ENCODE measurements at regions not wholly inside any gene's neighbourhood (a gene's known extent, or its start where the extent isn't known, plus 50 kb on each side); places are given as distances from the start of the nearest gene placed in this dataset.
"Not testable (repeated sequence)": the region's sequence is repeated elsewhere in the genome, so short reads cannot be mapped to it uniquely, and the experiment has no call there.

DNA sequence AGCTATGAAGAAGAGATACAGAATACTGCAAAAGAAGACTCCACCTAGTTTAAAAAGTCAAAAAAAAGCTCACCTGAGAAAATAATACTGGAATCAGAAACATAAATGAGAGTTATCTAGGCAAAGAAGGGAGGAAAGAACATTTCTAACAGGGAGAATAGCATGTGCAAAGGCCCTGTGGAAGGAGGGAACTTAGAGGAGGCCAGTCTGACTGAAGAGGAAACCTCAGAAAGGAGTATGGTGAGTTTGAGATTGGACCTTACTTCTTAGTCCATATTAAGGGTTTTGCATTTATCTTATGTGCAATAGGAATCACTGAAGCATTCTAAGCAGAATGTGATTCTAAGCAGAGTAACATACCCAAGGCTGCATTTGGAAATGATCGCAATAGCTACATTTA, 193.2 kb downstream of the LNPK start:
- H3K9me3 Mint-ChIP-seq = no peaks in the 10 kb centered on the region
- H3K4me1 Mint-ChIP-seq = no peaks in the 10 kb centered on the region
- no peak overlapping the region for H3K27ac Mint-ChIP-seq
- DNase-seq (no peak), ATAC-seq (no peak)
- H3K4me3 Mint-ChIP-seq = no peak overlapping the region
- peaks cover 6% of the 10 kb centered on the region for H3K27me3 Mint-ChIP-seq
- H3K36me3 Mint-ChIP-seq (ENCODE audit: low read depth) = no peaks in the 10 kb centered on the region

DNA sequence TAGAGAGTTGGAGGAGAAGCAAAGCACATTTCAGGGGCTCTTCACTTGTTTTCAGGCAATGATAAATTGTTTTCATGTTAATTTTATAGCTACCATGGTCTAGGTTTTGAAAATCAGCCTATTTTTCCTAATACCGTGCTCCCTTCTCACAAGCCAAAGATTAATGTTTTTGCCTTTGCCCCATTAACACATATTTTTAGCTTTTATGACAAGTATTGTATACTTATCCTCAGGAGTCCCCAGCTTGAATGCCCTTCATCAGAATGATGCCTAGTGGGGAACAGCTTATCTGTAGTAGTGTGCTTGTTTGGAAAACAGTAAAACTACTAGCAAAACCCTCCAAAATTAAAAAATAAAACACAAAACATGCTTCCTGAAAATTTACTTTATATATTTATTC, 194.0 kb downstream of the LNPK start:
- DNase-seq (no peak), ATAC-seq (no peak)
- no peaks in the 10 kb centered on the region for H3K4me1 Mint-ChIP-seq
- peaks cover 6% of the 10 kb centered on the region for H3K27me3 Mint-ChIP-seq
- no peak overlapping the region for H3K27ac Mint-ChIP-seq
- no peaks in the 10 kb centered on the region for H3K36me3 Mint-ChIP-seq (ENCODE audit: low read depth)
- H3K4me3 Mint-ChIP-seq = no peak overlapping the region
- no peaks in the 10 kb centered on the region for H3K9me3 Mint-ChIP-seq

DNA sequence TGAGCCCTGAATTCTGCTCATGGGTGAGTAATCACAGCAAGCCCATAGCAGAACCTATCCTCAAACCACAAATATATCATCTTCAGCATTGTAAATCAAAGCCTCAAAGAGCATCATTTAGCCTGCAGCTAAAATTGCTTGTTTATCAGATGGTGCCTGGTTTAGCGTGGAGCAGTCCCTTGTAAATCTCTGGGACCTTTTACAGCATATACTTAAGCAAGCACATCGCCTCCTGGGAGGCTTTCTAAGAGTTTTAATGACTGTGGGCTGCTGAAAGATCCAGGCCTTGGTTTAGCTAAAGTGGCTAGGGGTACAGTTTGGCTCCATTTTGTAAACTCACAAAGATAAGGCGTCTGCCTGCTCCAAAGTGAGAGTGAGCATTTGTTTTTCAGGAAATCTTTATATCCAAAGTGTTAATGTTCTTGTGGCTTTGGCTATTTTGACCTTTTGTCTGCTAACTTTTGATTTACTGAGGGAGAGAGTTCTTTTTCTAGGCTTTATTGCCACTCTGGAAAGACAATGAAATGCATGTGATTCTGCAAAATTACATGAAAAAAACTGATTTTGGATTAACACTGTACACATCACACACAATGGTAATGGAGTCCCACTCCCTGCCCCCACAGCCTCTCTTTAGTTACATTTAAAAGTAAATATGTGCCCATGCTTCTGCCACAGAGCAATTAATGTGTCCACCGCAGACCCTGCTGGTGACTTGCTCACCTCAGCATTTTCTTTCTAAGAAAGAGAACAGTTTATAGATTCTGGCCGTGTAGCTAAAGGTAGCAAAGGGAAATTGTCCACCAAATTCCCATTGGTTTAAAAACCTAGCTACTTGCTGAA, 194.8 kb downstream of the LNPK start:
- Mint-ChIP-seq H3K9me3 (no peaks in the 10 kb centered on the region), H3K27ac (no peak overlapping the region), H3K36me3 (ENCODE audit: low read depth) (no peaks in the 10 kb centered on the region), H3K27me3 (peaks cover 6% of the 10 kb centered on the region), H3K4me3 (no peak overlapping the region), H3K4me1 (no peaks in the 10 kb centered on the region)
- DNase-seq = no peak
- no peak for ATAC-seq

DNA sequence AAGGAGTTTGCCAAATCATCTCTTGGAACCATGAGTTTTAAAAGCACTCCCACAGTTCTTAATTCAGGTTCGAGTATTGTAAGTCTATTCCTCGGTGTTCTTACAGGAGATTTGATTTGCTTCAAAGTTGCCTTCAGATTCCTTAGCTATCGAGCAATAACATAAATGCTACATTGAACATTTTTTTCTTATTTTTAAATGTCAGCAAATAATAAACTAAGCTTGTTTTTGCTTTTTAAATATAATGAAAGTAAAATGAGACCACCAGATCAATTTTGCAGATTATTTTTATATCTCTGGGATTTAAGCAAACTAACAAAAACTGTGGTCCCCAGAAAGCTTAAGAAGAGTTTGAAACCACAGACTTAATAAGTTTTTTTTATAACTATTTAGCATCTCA, 195.5 kb downstream of the LNPK start:
- Mint-ChIP-seq H3K27me3 (peaks cover 6% of the 10 kb centered on the region), H3K27ac (no peak overlapping the region)
- no peak for ATAC-seq

DNA sequence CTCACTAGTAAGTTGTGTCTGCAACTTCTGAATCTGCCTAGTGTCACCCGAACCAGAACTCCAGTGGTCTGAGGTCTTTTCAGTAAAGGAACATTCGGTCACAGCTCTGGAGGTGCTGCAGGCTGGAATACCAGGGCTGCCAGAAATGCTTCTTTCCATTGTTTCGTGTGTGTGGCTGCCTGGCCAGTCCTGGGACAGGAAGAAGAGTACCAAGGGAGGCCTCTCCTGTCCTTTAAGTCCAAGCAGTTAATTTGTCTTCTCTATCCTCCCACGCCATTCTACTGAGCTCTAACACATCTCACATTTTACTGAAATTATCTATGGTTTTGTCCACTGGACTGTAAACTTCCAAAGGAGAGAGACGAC, 196.0 kb downstream of the LNPK start:
- Mint-ChIP-seq H3K27me3 (peaks cover 6% of the 10 kb centered on the region), H3K27ac (no peak overlapping the region), H3K4me3 (no peak overlapping the region), H3K36me3 (ENCODE audit: low read depth) (no peaks in the 10 kb centered on the region), H3K9me3 (no peaks in the 10 kb centered on the region), H3K4me1 (no peaks in the 10 kb centered on the region)
- DNase-seq (no peak), ATAC-seq (no peak)

More for the DNA sequence above, 195.5 kb downstream of the LNPK start:
- H3K36me3 Mint-ChIP-seq (ENCODE audit: low read depth) = no peaks in the 10 kb centered on the region
- H3K9me3 Mint-ChIP-seq = no peaks in the 10 kb centered on the region
- no peak overlapping the region for H3K4me3 Mint-ChIP-seq
- DNase-seq = no peak
- no peaks in the 10 kb centered on the region for H3K4me1 Mint-ChIP-seq

DNA sequence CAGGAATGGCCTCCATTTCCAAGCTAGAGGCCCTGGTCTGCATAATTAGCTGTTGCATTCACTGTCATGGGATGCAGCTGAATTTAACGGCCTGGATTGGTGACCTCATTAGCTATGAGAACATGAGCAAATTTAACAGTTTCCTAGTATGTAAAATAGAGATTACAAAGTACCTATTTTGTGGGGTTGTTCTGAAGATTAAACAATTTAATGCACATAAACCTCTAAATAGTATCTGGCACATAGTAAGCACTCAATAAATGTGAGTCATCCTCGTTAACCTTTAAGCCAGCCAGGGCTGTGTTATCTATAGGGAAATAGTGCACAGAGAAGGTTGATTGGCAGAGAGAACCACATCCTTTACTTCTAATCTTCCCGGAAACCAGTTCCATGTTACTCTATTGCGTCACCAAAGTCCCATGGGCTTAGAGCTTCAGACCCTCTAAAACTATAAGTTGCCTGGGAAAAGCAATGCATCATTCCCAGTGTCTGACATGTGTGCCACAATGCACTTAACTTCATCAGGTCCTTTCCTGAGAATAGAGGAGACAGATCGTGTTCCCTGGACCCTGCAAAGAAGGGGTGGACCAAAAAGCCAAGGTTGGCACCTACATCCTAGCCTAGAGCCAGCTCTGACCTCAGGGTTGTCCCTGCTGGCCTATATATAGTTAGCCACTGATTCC, 196.5 kb downstream of the LNPK start:
- Mint-ChIP-seq H3K4me1 (no peaks in the 10 kb centered on the region), H3K4me3 (no peak overlapping the region), H3K36me3 (ENCODE audit: low read depth) (no peaks in the 10 kb centered on the region), H3K9me3 (no peaks in the 10 kb centered on the region), H3K27ac (no peak overlapping the region), H3K27me3 (peaks cover 6% of the 10 kb centered on the region)
- no peak for DNase-seq
- no peak for ATAC-seq

DNA sequence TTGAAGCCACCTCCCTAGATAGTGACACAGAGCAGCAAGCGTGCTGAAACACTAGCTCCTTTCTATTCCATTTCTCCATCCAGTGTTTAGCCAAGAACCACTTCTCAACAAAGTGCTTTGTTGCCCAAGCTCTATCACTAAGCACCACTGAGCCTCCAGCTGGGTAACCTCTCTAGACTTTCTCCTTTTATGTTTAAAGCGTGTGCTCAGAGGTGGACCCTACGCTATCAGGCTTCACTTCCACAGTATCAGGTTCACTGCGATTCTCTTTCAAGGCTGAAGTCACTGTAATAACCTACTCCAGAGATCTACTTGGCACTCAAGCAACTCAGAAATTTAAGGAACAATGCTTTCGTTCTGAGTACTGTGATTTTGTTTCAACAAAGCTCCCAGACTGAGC, 197.9 kb downstream of the LNPK start:
- H3K9me3 Mint-ChIP-seq = no peaks in the 10 kb centered on the region
- H3K4me1 Mint-ChIP-seq = no peaks in the 10 kb centered on the region
- peaks cover 4% of the 10 kb centered on the region for H3K27me3 Mint-ChIP-seq
- H3K4me3 Mint-ChIP-seq = no peak overlapping the region
- DNase-seq (no peak), ATAC-seq (no peak)
- no peak overlapping the region for H3K27ac Mint-ChIP-seq
- no peaks in the 10 kb centered on the region for H3K36me3 Mint-ChIP-seq (ENCODE audit: low read depth)

DNA sequence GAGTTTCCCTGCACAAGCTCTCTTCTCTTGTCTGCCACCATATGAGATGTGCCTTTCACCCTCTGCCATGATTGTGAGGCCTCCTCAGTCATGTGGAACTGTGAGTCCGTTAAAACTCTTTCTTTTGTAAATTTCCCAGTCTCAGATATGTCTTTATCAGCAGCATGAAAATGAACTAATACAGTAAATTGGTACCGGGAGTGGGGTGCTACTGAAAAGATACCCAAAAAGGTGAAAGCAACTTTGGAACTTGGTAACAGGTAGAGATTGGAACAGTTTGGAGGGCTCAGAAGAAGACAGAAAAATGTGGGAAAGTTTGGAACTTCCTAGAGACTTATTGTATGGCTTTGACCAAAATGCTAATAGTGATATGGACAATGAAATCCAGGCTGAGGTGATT, 205.6 kb downstream of the LNPK start:
- not testable (repeated sequence) for H3K4me3 Mint-ChIP-seq, H3K4me1 Mint-ChIP-seq

DNA sequence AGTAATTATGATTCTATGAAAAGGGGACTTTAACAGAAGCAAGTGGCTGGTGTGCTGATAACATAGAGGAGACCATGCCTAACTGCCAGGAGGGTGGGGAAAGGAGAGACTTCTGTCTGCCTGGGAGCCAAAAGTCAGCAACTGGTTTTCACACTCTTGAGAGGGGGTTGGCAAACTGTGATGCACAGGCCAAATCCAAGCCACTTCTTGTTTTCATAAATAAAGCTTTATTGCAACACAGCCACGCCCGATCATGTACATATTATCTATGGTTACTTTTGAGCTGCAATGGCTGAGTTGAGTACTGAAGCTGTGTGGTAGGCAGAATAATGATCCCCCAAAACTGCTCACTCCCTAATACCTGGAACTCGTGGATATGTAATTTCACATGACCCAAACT, 208.4 kb downstream of the LNPK start:
- no peaks in the 10 kb centered on the region for H3K27me3 Mint-ChIP-seq
- ATAC-seq = no peak
- H3K4me3 Mint-ChIP-seq = no peak overlapping the region

More for the DNA sequence above, 205.6 kb downstream of the LNPK start:
- H3K36me3 Mint-ChIP-seq (ENCODE audit: low read depth); ATAC-seq; H3K27me3 Mint-ChIP-seq; DNase-seq; H3K27ac Mint-ChIP-seq: not testable (repeated sequence)
- peaks cover 23% of the 10 kb centered on the region for H3K9me3 Mint-ChIP-seq

DNA sequence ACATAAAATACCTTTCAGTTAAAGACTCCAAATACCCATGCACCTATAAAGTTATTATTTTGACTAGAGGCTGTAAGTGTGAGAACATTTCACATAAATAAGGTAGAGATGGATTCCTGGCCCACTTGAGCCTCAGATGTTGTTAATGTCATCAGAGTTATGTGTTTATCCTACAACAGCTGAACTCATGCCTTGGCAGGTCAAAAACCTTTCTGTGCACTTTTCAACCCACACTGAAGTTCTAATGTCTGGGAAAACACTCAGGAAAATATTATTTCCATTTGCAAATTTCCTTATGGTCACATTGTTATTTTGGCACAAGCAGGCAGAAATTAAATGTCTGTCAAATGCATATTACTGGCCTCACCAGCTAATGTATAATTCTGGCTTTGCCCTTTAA, 209.2 kb downstream of the LNPK start:
- Mint-ChIP-seq H3K27ac (no peak overlapping the region), H3K4me1 (no peaks in the 10 kb centered on the region), H3K4me3 (no peak overlapping the region), H3K9me3 (peaks cover 17% of the 10 kb centered on the region), H3K36me3 (ENCODE audit: low read depth) (no peaks in the 10 kb centered on the region), H3K27me3 (no peaks in the 10 kb centered on the region)
- no peak for ATAC-seq
- no peak for DNase-seq

More for the DNA sequence above, 208.4 kb downstream of the LNPK start:
- peaks cover 23% of the 10 kb centered on the region for H3K9me3 Mint-ChIP-seq
- H3K27ac Mint-ChIP-seq = no peak overlapping the region
- no peaks in the 10 kb centered on the region for H3K36me3 Mint-ChIP-seq (ENCODE audit: low read depth)
- H3K4me1 Mint-ChIP-seq = no peaks in the 10 kb centered on the region
- DNase-seq = no peak

DNA sequence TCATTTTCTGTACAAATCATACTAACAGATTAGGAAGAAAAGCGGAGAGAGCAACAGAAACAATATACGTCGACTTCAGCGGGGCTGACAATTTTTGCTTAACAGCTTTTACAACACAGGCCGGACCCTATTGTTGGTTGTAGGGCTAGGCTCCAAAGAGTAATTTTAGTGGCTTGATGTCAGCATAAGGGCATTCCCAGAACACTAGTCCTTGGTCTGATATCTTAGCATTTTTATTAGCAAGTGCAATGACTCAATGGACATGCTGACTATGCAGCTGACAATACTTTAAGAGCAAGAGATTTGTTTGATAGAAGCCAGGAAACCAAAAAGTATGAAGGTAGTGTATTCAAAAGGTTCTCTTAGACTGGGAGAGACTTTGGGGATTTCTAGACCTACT, 209.9 kb downstream of the LNPK start:
- Mint-ChIP-seq H3K27ac (no peak overlapping the region), H3K36me3 (ENCODE audit: low read depth) (no peaks in the 10 kb centered on the region), H3K9me3 (peaks cover 17% of the 10 kb centered on the region), H3K27me3 (no peaks in the 10 kb centered on the region), H3K4me3 (no peak overlapping the region), H3K4me1 (no peaks in the 10 kb centered on the region)
- DNase-seq = no peak
- ATAC-seq = no peak

DNA sequence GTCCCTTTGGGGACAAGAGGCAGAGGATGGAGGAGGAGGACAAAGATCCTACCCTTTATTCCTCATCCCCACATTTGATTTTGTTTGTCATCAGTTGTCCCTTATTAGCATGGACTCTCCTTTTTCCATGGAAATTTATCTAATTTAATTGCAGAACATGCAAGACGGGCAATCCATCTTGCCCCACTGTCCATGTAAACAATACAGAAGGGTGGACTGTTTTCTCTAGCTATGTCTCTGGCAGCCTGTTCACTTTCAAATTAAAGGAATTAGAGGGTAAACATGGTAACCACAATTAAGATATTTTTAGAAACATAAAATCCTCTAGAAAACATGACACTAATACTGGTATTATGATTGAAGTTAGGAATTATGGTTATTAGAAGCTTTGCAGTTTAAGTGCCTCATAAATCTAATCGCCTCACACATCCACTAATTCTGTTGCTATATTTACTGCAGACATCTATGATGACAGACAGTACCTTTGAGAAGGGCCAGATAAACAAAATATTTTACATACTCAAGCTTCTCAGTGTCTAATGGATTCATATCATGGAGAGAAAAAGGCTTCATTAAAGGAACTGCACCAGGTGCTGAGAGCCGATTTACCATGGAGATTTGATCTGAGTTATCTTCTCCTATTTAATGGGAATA, 215.5 kb downstream of the LNPK start:
- Mint-ChIP-seq H3K27me3 (no peaks in the 10 kb centered on the region), H3K9me3 (no peaks in the 10 kb centered on the region), H3K4me1 (no peaks in the 10 kb centered on the region), H3K4me3 (no peak overlapping the region), H3K27ac (no peak overlapping the region), H3K36me3 (ENCODE audit: low read depth) (no peaks in the 10 kb centered on the region)
- ATAC-seq (no peak), DNase-seq (no peak)

DNA sequence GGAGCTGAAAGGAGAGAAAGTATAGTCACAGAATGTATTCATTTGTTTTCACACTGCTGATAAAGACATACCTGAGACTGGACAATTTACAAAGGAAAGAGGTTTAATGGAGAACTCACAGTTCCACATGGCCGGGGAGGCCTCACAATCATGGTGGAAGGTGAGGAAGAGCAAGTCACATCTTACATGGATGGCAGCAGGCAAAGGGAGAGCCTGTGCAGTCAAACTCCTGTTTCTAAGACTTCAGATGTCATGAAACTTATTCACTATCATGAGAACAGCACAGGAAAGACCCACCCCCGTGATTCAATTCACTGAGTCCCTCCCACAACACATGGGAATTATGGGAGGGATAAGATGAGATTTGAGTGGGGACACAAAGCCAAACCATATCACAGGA, 224.7 kb downstream of the LNPK start:
- DNase-seq; H3K36me3 Mint-ChIP-seq (ENCODE audit: low read depth); H3K9me3 Mint-ChIP-seq; H3K4me3 Mint-ChIP-seq; H3K27ac Mint-ChIP-seq; ATAC-seq; H3K4me1 Mint-ChIP-seq; H3K27me3 Mint-ChIP-seq: not testable (repeated sequence)

DNA sequence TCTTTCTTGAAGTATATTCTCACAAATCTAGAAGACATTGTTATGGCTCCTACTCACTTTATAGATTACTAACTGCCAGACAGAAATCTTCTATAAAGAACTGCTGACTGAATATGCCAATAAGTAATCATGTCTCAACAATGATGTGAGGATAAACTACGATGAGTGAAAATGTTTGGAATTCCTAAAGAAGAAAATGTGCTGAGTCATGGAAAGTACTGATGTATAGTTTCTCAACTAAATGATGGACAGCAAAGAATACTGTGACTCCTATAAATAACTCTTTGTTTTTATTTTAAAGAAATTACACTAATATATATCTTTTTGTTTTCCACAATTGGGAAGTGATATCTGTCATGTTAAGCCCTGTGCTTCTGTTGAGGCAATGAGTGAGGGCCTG, 232.9 kb downstream of the LNPK start:
- Mint-ChIP-seq H3K27me3 (no peaks in the 10 kb centered on the region), H3K4me1 (no peaks in the 10 kb centered on the region), H3K4me3 (no peak overlapping the region), H3K27ac (no peak overlapping the region), H3K36me3 (ENCODE audit: low read depth) (no peaks in the 10 kb centered on the region), H3K9me3 (no peaks in the 10 kb centered on the region)
- DNase-seq (no peak), ATAC-seq (no peak)

DNA sequence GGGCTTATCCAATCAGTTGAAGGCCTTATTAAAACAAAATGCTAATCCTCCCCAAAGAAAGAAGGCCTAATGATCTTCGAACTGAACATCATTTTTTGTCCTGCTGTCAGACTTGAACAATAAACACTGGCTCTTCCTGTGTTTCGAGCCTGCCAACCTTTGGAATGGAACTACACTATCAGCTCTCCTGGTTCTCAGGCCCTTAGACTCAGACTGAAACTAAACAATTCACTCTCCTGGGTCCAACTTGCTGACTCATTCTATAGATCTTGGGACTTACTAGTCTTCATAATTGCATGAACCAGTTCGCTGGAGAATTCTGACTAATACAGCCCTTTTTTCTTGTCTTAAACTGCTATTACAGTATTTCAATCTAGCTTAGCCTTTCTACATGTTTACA, 235.2 kb downstream of the LNPK start:
- Mint-ChIP-seq H3K4me1 (no peaks in the 10 kb centered on the region), H3K4me3 (no peak overlapping the region), H3K27me3 (no peaks in the 10 kb centered on the region), H3K9me3 (no peaks in the 10 kb centered on the region), H3K36me3 (ENCODE audit: low read depth) (no peaks in the 10 kb centered on the region), H3K27ac (no peak overlapping the region)
- DNase-seq (no peak), ATAC-seq (no peak)
